IMR-90 (cell line): ENCODE measurements at regions not wholly inside any gene's neighbourhood (a gene's known extent, or its start where the extent isn't known, plus 50 kb on each side); places are given as distances from the start of the nearest gene placed in this dataset.

Experiments
- ATAC-seq: fragments of 200-7000 bp; cut with Tn5 transposase; 2 replicates; pipeline ENCODE4 v1.9.1; 2020; ENCODE audit warnings: low read depth, mild to moderate bottlenecking, moderate library complexity
- BruUV-seq: library from RNA; stranded (reverse); fragments of 400-500 nt; replicated peaks from 2 replicates; lab custom pipeline; 2021; lab: Mats Ljungman, UMichigan
- CTCF ChIA-PET: fragments of 300-600 bp; formaldehyde crosslinking; extraction: SDS; loops from one replicate; lab custom pipeline; 2021; ENCODE audit warnings: antibody characterized with exemption; lab: Yijun Ruan, JAX
- POLR2A ChIA-PET: fragments of 300-600 bp; sonication (Branson Sonifier 250); formaldehyde crosslinking; loops from one replicate; lab custom pipeline; 2022; ENCODE audit warnings: antibody characterized with exemption; ENCODE audit not compliant: unreplicated experiment; lab: Charles Lee
- DNase-seq: peaks from one replicate; pipeline ENCODE4 v3.0.0; 2013
- H2AFZ ChIP-seq: replicated peaks from 2 replicates; pipeline ENCODE3; 2013; ENCODE audit warnings: low read length, mild to moderate bottlenecking; ENCODE audit not compliant: poor library complexity
- H2AK5ac ChIP-seq: 2 replicates; pipeline ENCODE4 v1.6.1; 2013; ENCODE audit warnings: low read depth, low read length, inconsistent platforms
- H2AK9ac ChIP-seq: replicated peaks from 2 replicates; pipeline ENCODE3; 2013; ENCODE audit warnings: mild to moderate bottlenecking, low read depth, low read length, moderate library complexity; ENCODE audit not compliant: poor library complexity
- H2BK120ac ChIP-seq: 2 replicates; pipeline ENCODE4 v1.6.1; 2013; ENCODE audit warnings: low read depth, low read length, inconsistent platforms
- H2BK15ac ChIP-seq: 3 replicates; pipeline ENCODE4 v1.6.1; 2013; ENCODE audit warnings: low read depth, low read length, inconsistent platforms
- H2BK20ac ChIP-seq: 2 replicates; pipeline ENCODE4 v1.6.1; 2013; ENCODE audit warnings: low read depth, mild to moderate bottlenecking, inconsistent platforms, low read length, moderate library complexity
- H2BK5ac ChIP-seq: 2 replicates; pipeline ENCODE4 v1.6.1; 2013; ENCODE audit warnings: mild to moderate bottlenecking, low read depth, low read length, inconsistent platforms; ENCODE audit not compliant: poor library complexity, severe bottlenecking
- H3K14ac ChIP-seq: replicated peaks from 2 replicates; pipeline ENCODE4 v1.6.1; 2013; ENCODE audit warnings: low read depth, low read length, inconsistent platforms
- H3K18ac ChIP-seq: 2 replicates; pipeline ENCODE4 v1.6.1; 2013; ENCODE audit warnings: low read depth, low read length, control low read depth
- H3K23ac ChIP-seq: 2 replicates; pipeline ENCODE4 v1.6.1; 2013; ENCODE audit warnings: low read depth, low read length, inconsistent platforms
- H3K27ac ChIP-seq: 2 replicates; pipeline ENCODE4 v1.5.1; 2013; ENCODE audit warnings: mild to moderate bottlenecking, control low read depth, low read length; ENCODE audit not compliant: insufficient read depth
- H3K27me3 ChIP-seq: 2 replicates; pipeline ENCODE4 v1.6.1; 2013; ENCODE audit warnings: low read length; ENCODE audit not compliant: control insufficient read depth, insufficient read depth
- H3K36me3 ChIP-seq: 2 replicates; pipeline ENCODE4 v1.6.1; 2013; ENCODE audit warnings: low read length, mixed read lengths; ENCODE audit not compliant: control insufficient read depth, insufficient read depth
- H3K4ac ChIP-seq: 2 replicates; pipeline ENCODE4 v1.6.1; 2013; ENCODE audit warnings: low read depth, low read length, inconsistent platforms
- H3K4me1 ChIP-seq: 2 replicates; pipeline ENCODE4 v1.6.1; 2013; ENCODE audit warnings: low read length, mixed read lengths; ENCODE audit not compliant: control insufficient read depth, insufficient read depth
- H3K4me2 ChIP-seq: 2 replicates; pipeline ENCODE4 v1.6.1; 2013; ENCODE audit warnings: low read depth, mild to moderate bottlenecking, control low read depth, low read length, moderate library complexity
- H3K4me3 ChIP-seq: 2 replicates; pipeline ENCODE4 v1.5.1; 2013; ENCODE audit warnings: low read depth, mild to moderate bottlenecking, control low read depth, low read length, moderate library complexity; ENCODE audit not compliant: insufficient read depth
- H3K56ac ChIP-seq: 2 replicates; pipeline ENCODE4 v1.6.1; 2013; ENCODE audit warnings: low read length, inconsistent platforms; ENCODE audit not compliant: insufficient read depth; ENCODE audit errors: extremely low read depth
- H3K79me1 ChIP-seq, 2 experiments: 2 replicates each; pipeline ENCODE4 v1.6.1; 2013; ENCODE audit warnings: low read length in 2 of 2, inconsistent platforms in 1 of 2, low read depth in 1 of 2
- H3K9ac ChIP-seq: 2 replicates; pipeline ENCODE4 v1.6.1; 2013; ENCODE audit warnings: low read depth, low read length, control low read depth
- H3K9me1 ChIP-seq: 2 replicates; pipeline ENCODE4 v1.6.1; 2013; ENCODE audit warnings: low read length, inconsistent platforms; ENCODE audit not compliant: insufficient read depth
- H3K9me3 ChIP-seq: 2 replicates; pipeline ENCODE4 v1.6.1; 2013; ENCODE audit warnings: low read length; ENCODE audit not compliant: control insufficient read depth, insufficient read depth
- H4K20me1 ChIP-seq: 2 replicates; pipeline ENCODE4 v1.6.1; 2013; ENCODE audit warnings: low read length, inconsistent platforms; ENCODE audit not compliant: insufficient read depth
- H4K5ac ChIP-seq: 2 replicates; pipeline ENCODE4 v1.6.1; 2013; ENCODE audit warnings: mild to moderate bottlenecking, low read depth, low read length, control low read depth
- H4K8ac ChIP-seq, 2 experiments: 2 replicates each; pipeline ENCODE4 v1.6.1; 2013; ENCODE audit warnings: low read depth in 2 of 2, low read length in 2 of 2, control low read depth in 1 of 2, inconsistent platforms in 1 of 2
- H4K91ac ChIP-seq: 2 replicates; pipeline ENCODE4 v1.6.1; 2013; ENCODE audit warnings: low read depth, low read length, inconsistent platforms; ENCODE audit not compliant: insufficient read depth
- BHLHE40 ChIP-seq: fragments of 150-350 bp; IDR thresholded peaks from 2 replicates; pipeline ENCODE4 v1.6.1; 2016; ENCODE audit warnings: mild to moderate bottlenecking, low read depth, low read length
- CHD1 ChIP-seq: IDR thresholded peaks from 2 replicates; pipeline ENCODE4 v1.6.1; 2012; ENCODE audit warnings: low read depth, low read length, improper control_type of control experiment
- CTCF ChIP-seq: conservative IDR thresholded peaks from 2 replicates; pipeline ENCODE4 v1.5.1; 2012; ENCODE audit warnings: mild to moderate bottlenecking, low read depth, low read length, improper control_type of control experiment
- ELK1 ChIP-seq: fragments of 150-350 bp; IDR thresholded peaks from 2 replicates; pipeline ENCODE4 v1.6.1; 2016; ENCODE audit warnings: low read depth, mild to moderate bottlenecking, low read length, moderate library complexity, borderline replicate concordance
- FOS ChIP-seq: fragments of 150-350 bp; IDR thresholded peaks from 2 replicates; pipeline ENCODE4 v1.6.1; 2016; ENCODE audit warnings: low read depth, low read length
- MAFK ChIP-seq: IDR thresholded peaks from 2 replicates; pipeline ENCODE4 v1.6.1; 2012; ENCODE audit warnings: low read depth, low read length, improper control_type of control experiment
- MAZ ChIP-seq: IDR thresholded peaks from 2 replicates; pipeline ENCODE4 v1.6.1; 2012; ENCODE audit warnings: low read depth, mild to moderate bottlenecking, low read length, improper control_type of control experiment, moderate library complexity, borderline replicate concordance
- MXI1 ChIP-seq: IDR thresholded peaks from 2 replicates; pipeline ENCODE4 v1.6.1; 2012; ENCODE audit warnings: low read depth, mild to moderate bottlenecking, low read length, moderate library complexity, borderline replicate concordance
- POLR2A ChIP-seq: IDR thresholded peaks from 2 replicates; pipeline ENCODE4 v1.6.1; 2012; ENCODE audit warnings: mild to moderate bottlenecking, low read depth, low read length
- RAD21 ChIP-seq: IDR thresholded peaks from 2 replicates; pipeline ENCODE4 v1.6.1; 2012; ENCODE audit warnings: low read length, improper control_type of control experiment
- RCOR1 ChIP-seq: IDR thresholded peaks from 2 replicates; pipeline ENCODE4 v1.6.1; 2012; ENCODE audit warnings: mild to moderate bottlenecking, low read length, improper control_type of control experiment; ENCODE audit not compliant: insufficient replicate concordance
- RFX5 ChIP-seq: IDR thresholded peaks from 2 replicates; pipeline ENCODE4 v1.8.0; 2012; ENCODE audit warnings: low read depth, mild to moderate bottlenecking, low read length, moderate library complexity
- SMC3 ChIP-seq: fragments of 150-350 bp; IDR thresholded peaks from 2 replicates; pipeline ENCODE4 v1.6.1; 2016; ENCODE audit warnings: low read depth, mild to moderate bottlenecking, antibody characterized with exemption, low read length, moderate library complexity
- WGBS, 2 experiments: methylation state at CpG; one replicate each; pipeline versions ENCODE4 v1.1.5 to v1.1.7; 2013; ENCODE audit warnings: missing lambda C conversion rate in 2 of 2; ENCODE audit not compliant: insufficient read length in 1 of 2; ENCODE audit errors: extremely low coverage in 2 of 2; 5-methylcytosine and 5-hydroxymethylcytosine counted together
- dilution Hi-C: fragments of 300-500 bp; cut with HindIII; formaldehyde crosslinking; loops from one replicate; pipeline ENCODE4 v1.14.3; 2018; ENCODE audit warnings: low sequenced_read_pairs; ENCODE audit not compliant: unreplicated experiment
- in situ Hi-C: fragments of 300-500 bp; cut with MboI; formaldehyde crosslinking; loops from 3 replicates; pipeline ENCODE4 v1.14.3; 2019; ENCODE audit warnings: low sequenced_read_pairs, inconsistent platforms, mixed read lengths
- intact Hi-C: fragments of 100-400 bp; cut with micrococcal nuclease; formaldehyde crosslinking; loops from 2 replicates; pipeline ENCODE4 v1.10.0; 2022

GRCh38 chr7:63040966-63041610 lies 957.6 kb upstream of the ZNF722 start:
- H3K14ac ChIP-seq = no peak overlapping the region
- H2AK5ac ChIP-seq = no peak overlapping the region
- no peak overlapping the region for H4K91ac ChIP-seq
- H2BK20ac ChIP-seq = no peak overlapping the region
- POLR2A ChIA-PET = no interaction called here
- in situ Hi-C loops = no loop called here
- H3K18ac ChIP-seq = no peak overlapping the region
- TF ChIP-seq ELK1 (no peak), BHLHE40 (no peak), RAD21 (no peak), CHD1 (no peak), POLR2A (no peak), MAZ (no peak), MAFK (no peak), FOS (no peak), SMC3 (no peak), RCOR1 (no peak), MXI1 (no peak), RFX5 (no peak), CTCF (no peak)
- H4K20me1 ChIP-seq = no peaks in the 10 kb centered on the region
- WGBS, 2 experiments = no CpG with 5 or more reads among the region's 12 CpGs
- BruUV-seq = no TSS peak
- H2AK9ac ChIP-seq = no peak overlapping the region
- intact Hi-C loops = no loop called here
- H4K8ac ChIP-seq = no peak overlapping the region
- CTCF ChIA-PET = no interaction called here
- no peaks in the 10 kb centered on the region for H3K4me1 ChIP-seq
- dilution Hi-C loops = no loop called here
- ATAC-seq (no peak), DNase-seq (no peak)
- no peak overlapping the region for H3K9ac ChIP-seq
- H2BK15ac ChIP-seq = no peak overlapping the region
- no peak overlapping the region for H2BK5ac ChIP-seq
- no peak overlapping the region for H2AFZ ChIP-seq
- no peak overlapping the region for H3K4me3 ChIP-seq
- no peaks in the 10 kb centered on the region for H3K36me3 ChIP-seq
- no peaks in the 10 kb centered on the region for H3K9me1 ChIP-seq
- H3K79me1 ChIP-seq = no peaks in the 10 kb centered on the region
- no peak overlapping the region for H3K4ac ChIP-seq
- no peak overlapping the region for H3K27ac ChIP-seq
- no peak overlapping the region for H2BK120ac ChIP-seq
- H3K4me2 ChIP-seq = no peak overlapping the region
- H3K56ac ChIP-seq = no peak overlapping the region
- H3K23ac ChIP-seq = no peak overlapping the region
- no peaks in the 10 kb centered on the region for H3K27me3 ChIP-seq
- H3K9me3 ChIP-seq = peaks cover 55% of the 10 kb centered on the region
- no peak overlapping the region for H4K5ac ChIP-seq
